ENCODE measurements at regions not wholly inside any gene's neighbourhood (a gene's known extent, or its start where the extent isn't known, plus 50 kb on each side); places are given as distances from the start of the nearest gene placed in this dataset.

DNA sequence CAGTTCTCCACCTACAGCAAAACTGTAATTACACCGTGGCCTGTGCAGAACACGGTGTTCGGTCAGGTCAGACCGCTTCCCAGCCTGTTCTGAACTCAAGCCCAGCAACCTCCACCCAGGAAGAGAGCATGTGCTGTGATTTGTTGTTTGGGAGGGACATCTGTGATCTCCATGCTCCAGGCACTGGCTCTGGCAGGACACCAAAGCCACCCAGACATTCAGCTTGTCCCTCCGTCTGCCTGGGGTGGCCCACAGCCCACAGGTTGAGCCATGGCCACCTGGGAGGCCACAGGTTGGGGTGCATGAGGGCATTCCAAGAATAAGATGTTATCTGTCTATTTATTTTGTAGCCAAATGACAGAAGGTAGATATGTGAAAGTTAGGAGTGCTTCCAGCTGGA lies 1091.1 kb downstream of the VRK1 start:
- Histone ChIP-seq H2AK5ac (ENCODE audit: low read depth, low read length) (no peak overlapping the region), H4K8ac (ENCODE audit: low read depth in 2 of 2, low read length in 2 of 2) (no peak overlapping the region), H4K5ac (ENCODE audit: low read depth, low read length) (no peak overlapping the region), H3K18ac (ENCODE audit: low read depth, low read length) (no peak overlapping the region), H3K36me3 (ENCODE audit: control insufficient read depth, insufficient read depth, low read length) (no peaks in the 10 kb centered on the region), H2AFZ (replicated peaks; ENCODE audit: low read length, poor library complexity) (no peak overlapping the region), H3K9me1 (ENCODE audit: insufficient read depth, low read length) (no peaks in the 10 kb centered on the region), H3K4me2 (ENCODE audit: low read depth, low read length) (no peak overlapping the region), H3K27ac (ENCODE audit: insufficient read depth, low read length) (no peak overlapping the region), H3K14ac (replicated peaks; ENCODE audit: low read depth, low read length) (no peak overlapping the region), H3K27me3 (ENCODE audit: control insufficient read depth, insufficient read depth, low read length) (no peaks in the 10 kb centered on the region), H3K56ac (ENCODE audit: extremely low read depth, insufficient read depth, low read length) (no peak overlapping the region), H3K9me3 (ENCODE audit: control insufficient read depth, insufficient read depth, low read length) (peaks cover 23% of the 10 kb centered on the region), H2BK5ac (ENCODE audit: low read depth, low read length, poor library complexity, severe bottlenecking) (no peak overlapping the region), H3K9ac (ENCODE audit: low read depth, low read length) (no peak overlapping the region), H3K4me3 (ENCODE audit: insufficient read depth, low read depth, low read length) (no peak overlapping the region), H4K91ac (ENCODE audit: insufficient read depth, low read depth, low read length) (no peak overlapping the region), H2BK120ac (ENCODE audit: low read depth, low read length) (no peak overlapping the region), H3K79me1 (ENCODE audit: low read depth in 1 of 2, low read length in 2 of 2) (no peaks in the 10 kb centered on the region), H3K4me1 (ENCODE audit: control insufficient read depth, insufficient read depth, low read length) (no peaks in the 10 kb centered on the region), H2AK9ac (replicated peaks; ENCODE audit: low read depth, low read length, poor library complexity) (no peak overlapping the region), H3K4ac (ENCODE audit: low read depth, low read length) (no peak overlapping the region), H2BK15ac (ENCODE audit: low read depth, low read length) (no peak overlapping the region), H4K20me1 (ENCODE audit: insufficient read depth, low read length) (no peaks in the 10 kb centered on the region), H2BK20ac (ENCODE audit: low read depth, low read length) (no peak overlapping the region), H3K23ac (ENCODE audit: low read depth, low read length) (no peak overlapping the region)
- no CpG with 5 or more reads among the region's 5 CpGs for WGBS, 2 experiments (ENCODE audit: extremely low coverage in 2 of 2, insufficient read length in 1 of 2)
- no peak for DNase-seq
- dilution Hi-C loops (cut with HindIII; ENCODE audit: low sequenced_read_pairs, unreplicated experiment), result no loop called here
- CTCF ChIA-PET, result no interaction called here
- POLR2A ChIA-PET (ENCODE audit: unreplicated experiment), result no interaction called here
- TF ChIP-seq POLR2A (IDR thresholded peaks at IDR 0.05; ENCODE audit: low read depth, low read length) (no peak), MAFK (IDR thresholded peaks at IDR 0.05; ENCODE audit: low read depth, low read length) (no peak), RAD21 (IDR thresholded peaks at IDR 0.05; ENCODE audit: low read length) (no peak), MAZ (IDR thresholded peaks at IDR 0.05; ENCODE audit: borderline replicate concordance, low read depth, low read length) (no peak), MXI1 (IDR thresholded peaks at IDR 0.05; ENCODE audit: borderline replicate concordance, low read depth, low read length) (no peak), CHD1 (IDR thresholded peaks at IDR 0.05; ENCODE audit: low read depth, low read length) (no peak), SMC3 (IDR thresholded peaks at IDR 0.05; ENCODE audit: low read depth, low read length) (no peak), BHLHE40 (IDR thresholded peaks at IDR 0.05; ENCODE audit: low read depth, low read length) (no peak), RFX5 (IDR thresholded peaks at IDR 0.05; ENCODE audit: low read depth, low read length) (no peak), CEBPB (IDR thresholded peaks at IDR 0.05; ENCODE audit: low read depth, low read length) (no peak), RCOR1 (IDR thresholded peaks at IDR 0.05; ENCODE audit: insufficient replicate concordance, low read length) (no peak), FOS (IDR thresholded peaks at IDR 0.05; ENCODE audit: low read depth, low read length) (no peak), NFE2L2 (IDR thresholded peaks at IDR 0.05; ENCODE audit: low read depth, low read length) (no peak)
- TF ChIP-seq, protein P1, sequence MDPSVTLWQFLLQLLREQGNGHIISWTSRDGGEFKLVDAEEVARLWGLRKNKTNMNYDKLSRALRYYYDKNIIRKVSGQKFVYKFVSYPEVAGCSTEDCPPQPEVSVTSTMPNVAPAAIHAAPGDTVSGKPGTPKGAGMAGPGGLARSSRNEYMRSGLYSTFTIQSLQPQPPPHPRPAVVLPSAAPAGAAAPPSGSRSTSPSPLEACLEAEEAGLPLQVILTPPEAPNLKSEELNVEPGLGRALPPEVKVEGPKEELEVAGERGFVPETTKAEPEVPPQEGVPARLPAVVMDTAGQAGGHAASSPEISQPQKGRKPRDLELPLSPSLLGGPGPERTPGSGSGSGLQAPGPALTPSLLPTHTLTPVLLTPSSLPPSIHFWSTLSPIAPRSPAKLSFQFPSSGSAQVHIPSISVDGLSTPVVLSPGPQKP (IDR thresholded peaks at IDR 0.05; ENCODE audit: borderline replicate concordance, low read depth, low read length), result no peak
- intact Hi-C loops (cut with micrococcal nuclease), result no loop called here
- no TSS peak for BruUV-seq (replicated peaks)
- in situ Hi-C loops (cut with MboI; ENCODE audit: low sequenced_read_pairs), result no loop called here
- ATAC-seq (ENCODE audit: low read depth), result no peak

Measured in IMR-90 (cell line).